ENCODE measurements at regions not wholly inside any gene's neighbourhood (a gene's known extent, or its start where the extent isn't known, plus 50 kb on each side); places are given as distances from the start of the nearest gene placed in this dataset.

- no peak overlapping the region for H3K27ac ChIP-seq (replicated peaks in 1 of 4)
- no peaks in the 10 kb centered on the region for H3K4me1 ChIP-seq
- intact Hi-C loops (cut with DNase I): no loop called here
- TF ChIP-seq POLR2AphosphoS5 (IDR thresholded peaks at IDR 0.05) (no peak), POLR2A (IDR thresholded peaks at IDR 0.05; ENCODE audit: low read depth) (no peak), EP300 (IDR thresholded peaks at IDR 0.05) (no peak)
- TF ChIP-seq, protein P1, sequence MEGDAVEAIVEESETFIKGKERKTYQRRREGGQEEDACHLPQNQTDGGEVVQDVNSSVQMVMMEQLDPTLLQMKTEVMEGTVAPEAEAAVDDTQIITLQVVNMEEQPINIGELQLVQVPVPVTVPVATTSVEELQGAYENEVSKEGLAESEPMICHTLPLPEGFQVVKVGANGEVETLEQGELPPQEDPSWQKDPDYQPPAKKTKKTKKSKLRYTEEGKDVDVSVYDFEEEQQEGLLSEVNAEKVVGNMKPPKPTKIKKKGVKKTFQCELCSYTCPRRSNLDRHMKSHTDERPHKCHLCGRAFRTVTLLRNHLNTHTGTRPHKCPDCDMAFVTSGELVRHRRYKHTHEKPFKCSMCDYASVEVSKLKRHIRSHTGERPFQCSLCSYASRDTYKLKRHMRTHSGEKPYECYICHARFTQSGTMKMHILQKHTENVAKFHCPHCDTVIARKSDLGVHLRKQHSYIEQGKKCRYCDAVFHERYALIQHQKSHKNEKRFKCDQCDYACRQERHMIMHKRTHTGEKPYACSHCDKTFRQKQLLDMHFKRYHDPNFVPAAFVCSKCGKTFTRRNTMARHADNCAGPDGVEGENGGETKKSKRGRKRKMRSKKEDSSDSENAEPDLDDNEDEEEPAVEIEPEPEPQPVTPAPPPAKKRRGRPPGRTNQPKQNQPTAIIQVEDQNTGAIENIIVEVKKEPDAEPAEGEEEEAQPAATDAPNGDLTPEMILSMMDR (IDR thresholded peaks at IDR 0.05): no peak
- no peaks in the 10 kb centered on the region for H3K36me3 ChIP-seq
- H3K27me3 ChIP-seq: no peaks in the 10 kb centered on the region
- no peak overlapping the region for H3K4me3 ChIP-seq
- DNase-seq (ENCODE audit: extremely low spot score): no peak
- no peaks in the 10 kb centered on the region for H3K9me3 ChIP-seq
- 70% methylated on average over 3 of the region's 3 CpGs for WGBS
Measured at GRCh38 chr7:96426027-96426426, 104.1 kb upstream of the SLC25A13 start.

- intact Hi-C loops (cut with DNase I): no loop called here
- Histone ChIP-seq H3K4me1 (no peaks in the 10 kb centered on the region), H3K27ac (replicated peaks in 1 of 4) (no peak overlapping the region), H3K36me3 (no peaks in the 10 kb centered on the region), H3K27me3 (no peaks in the 10 kb centered on the region), H3K9me3 (no peaks in the 10 kb centered on the region), H3K4me3 (no peak overlapping the region)
- no peak for DNase-seq (ENCODE audit: extremely low spot score)
- TF ChIP-seq POLR2AphosphoS5 (IDR thresholded peaks at IDR 0.05) (no peak), POLR2A (IDR thresholded peaks at IDR 0.05; ENCODE audit: low read depth) (no peak), EP300 (IDR thresholded peaks at IDR 0.05) (no peak)
- TF ChIP-seq, protein P1 (IDR thresholded peaks at IDR 0.05): no peak
- WGBS: 71% methylated on average over 1 of the region's 1 CpG
Measured at GRCh38 chr7:96424411-96424810, 102.5 kb upstream of the SLC25A13 start.

DNA sequence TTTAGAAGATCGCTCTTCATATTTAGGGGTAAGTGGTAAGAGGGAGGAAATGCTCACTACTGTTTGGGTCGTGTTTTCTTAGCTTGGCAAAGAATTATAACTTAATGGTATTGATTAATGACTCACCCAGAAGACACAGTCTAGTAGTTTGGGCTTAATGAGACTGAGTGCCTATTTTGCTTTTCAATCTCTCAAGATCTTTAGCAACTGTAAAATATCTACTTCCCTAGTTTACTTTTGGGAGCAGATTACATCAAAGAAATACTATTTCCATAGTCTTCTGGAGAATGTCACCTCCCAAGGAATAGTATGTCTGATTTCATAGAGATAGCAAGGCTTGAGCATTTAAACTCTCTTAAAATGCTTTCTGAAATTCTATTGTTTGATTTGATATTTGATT, 100.5 kb upstream of the SLC25A13 start:
- intact Hi-C loops (cut with DNase I): no loop called here
- Histone ChIP-seq H3K36me3 (no peaks in the 10 kb centered on the region), H3K4me1 (no peaks in the 10 kb centered on the region), H3K4me3 (no peak overlapping the region), H3K27me3 (no peaks in the 10 kb centered on the region), H3K9me3 (no peaks in the 10 kb centered on the region), H3K27ac (replicated peaks in 1 of 4) (no peak overlapping the region)
- WGBS: 61% methylated on average over 2 of the region's 2 CpGs
- no peak for DNase-seq (ENCODE audit: extremely low spot score)
- TF ChIP-seq POLR2AphosphoS5 (IDR thresholded peaks at IDR 0.05): no peak
- no peak for TF ChIP-seq EP300 (IDR thresholded peaks at IDR 0.05)
- TF ChIP-seq POLR2A (IDR thresholded peaks at IDR 0.05; ENCODE audit: low read depth): no peak
- TF ChIP-seq, protein P1 (IDR thresholded peaks at IDR 0.05): no peak

GRCh38 chr7:96418581-96418980, 96.7 kb upstream of the SLC25A13 start:
- Histone ChIP-seq H3K36me3 (no peaks in the 10 kb centered on the region), H3K9me3 (no peaks in the 10 kb centered on the region)
- WGBS: 71% methylated on average over 1 of the region's 1 CpG

DNA sequence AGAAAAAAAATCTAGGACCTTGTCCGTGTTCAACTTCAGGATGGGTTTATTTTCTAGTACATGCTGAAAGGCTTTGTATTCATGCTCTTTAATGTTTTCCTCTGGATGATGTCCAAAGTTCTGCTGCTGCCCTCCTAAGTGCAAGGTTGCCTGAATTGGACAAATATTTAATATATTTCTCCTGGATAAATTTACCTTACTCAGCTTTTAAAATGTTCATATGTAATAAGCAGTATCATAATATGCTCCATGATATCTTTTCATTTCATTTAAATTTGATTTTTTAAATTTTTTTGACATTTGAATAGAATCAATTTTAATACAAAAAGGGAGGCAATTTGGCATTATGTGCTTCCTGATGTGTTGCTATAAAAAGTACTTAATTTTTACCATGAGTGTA, 95.9 kb upstream of the SLC25A13 start:
- DNase-seq (ENCODE audit: extremely low spot score): no peak
- no peak overlapping the region for H3K27ac ChIP-seq (replicated peaks in 1 of 4)
- H3K27me3 ChIP-seq: no peaks in the 10 kb centered on the region
- WGBS: 67% methylated on average over 1 of the region's 1 CpG
- no peaks in the 10 kb centered on the region for H3K4me1 ChIP-seq
- no peaks in the 10 kb centered on the region for H3K9me3 ChIP-seq
- H3K4me3 ChIP-seq: no peak overlapping the region
- H3K36me3 ChIP-seq: no peaks in the 10 kb centered on the region
- TF ChIP-seq, protein P1 (IDR thresholded peaks at IDR 0.05): no peak
- TF ChIP-seq EP300 (IDR thresholded peaks at IDR 0.05) (no peak), POLR2A (IDR thresholded peaks at IDR 0.05; ENCODE audit: low read depth) (no peak), POLR2AphosphoS5 (IDR thresholded peaks at IDR 0.05) (no peak)
- intact Hi-C loops (cut with DNase I): no loop called here

More at GRCh38 chr7:96418581-96418980, 96.7 kb upstream of the SLC25A13 start:
- DNase-seq (ENCODE audit: extremely low spot score): no peak
- H3K27ac ChIP-seq (replicated peaks in 1 of 4): no peak overlapping the region
- intact Hi-C loops (cut with DNase I): no loop called here
- H3K27me3 ChIP-seq: no peaks in the 10 kb centered on the region
- no peak overlapping the region for H3K4me3 ChIP-seq
- no peak for TF ChIP-seq EP300 (IDR thresholded peaks at IDR 0.05)
- TF ChIP-seq POLR2A (IDR thresholded peaks at IDR 0.05; ENCODE audit: low read depth): no peak
- TF ChIP-seq, protein P1 (IDR thresholded peaks at IDR 0.05): no peak
- TF ChIP-seq POLR2AphosphoS5 (IDR thresholded peaks at IDR 0.05): no peak
- no peaks in the 10 kb centered on the region for H3K4me1 ChIP-seq
